Esophagus muscularis mucosa (tissue), 4 donors: ENCODE measurements at regions not wholly inside any gene's neighbourhood (a gene's known extent, or its start where the extent isn't known, plus 50 kb on each side); places are given as distances from the start of the nearest gene placed in this dataset.

Source experiments
- DNase-seq: peaks from one replicate; pipeline ENCODE4 v3.0.0-alpha.2; 2017; ENCODE audit errors: extremely low spot score
- H3K27ac ChIP-seq, 4 donors: fragments of 200-600 bp; sonication (generic); replicated peaks in 1 of 4; 1 replicate in 3 of 4; 2 replicates in 1 of 4; pipeline ENCODE4 v1.5.1; 2016 to 2019; ENCODE audit warnings: mild to moderate bottlenecking in 1 of 4
- H3K27me3 ChIP-seq, 4 donors: fragments of 200-600 bp; sonication (generic); one replicate each; pipeline versions ENCODE4 v1.5.1 to v1.6.0; 2016 to 2019
- H3K36me3 ChIP-seq, 4 donors: fragments of 200-600 bp; sonication (generic); one replicate each; pipeline ENCODE4 v1.5.1; 2016 to 2019
- H3K4me1 ChIP-seq, 4 donors: fragments of 200-600 bp; sonication (generic); one replicate each; pipeline ENCODE4 v1.5.1; 2016 to 2019
- H3K4me3 ChIP-seq, 4 donors: fragments of 200-600 bp; sonication (generic); 1 replicate in 2 of 4; 2 replicates in 2 of 4; pipeline ENCODE4 v1.5.1; 2016 to 2019; ENCODE audit warnings: mild to moderate bottlenecking in 4 of 4, moderate library complexity in 1 of 4
- H3K9me3 ChIP-seq, 4 donors: fragments of 200-600 bp; sonication (generic); 1 replicate in 3 of 4; 2 replicates in 1 of 4; pipeline ENCODE4 v1.5.1; 2016 to 2019
- EP300 ChIP-seq: sonication (generic); formaldehyde crosslinking; IDR thresholded peaks from one replicate; pipeline ENCODE4 v1.6.1; 2017; ENCODE audit warnings: antibody characterized with exemption
- POLR2A ChIP-seq: fragments of 450-650 bp; IDR thresholded peaks from one replicate; pipeline ENCODE4 v1.6.1; 2017; ENCODE audit warnings: antibody characterized with exemption, moderate library complexity, mild to moderate bottlenecking, low read depth
- POLR2AphosphoS5 ChIP-seq, 2 donors: sonication (generic); formaldehyde crosslinking; IDR thresholded peaks; one replicate each; pipeline ENCODE4 v1.6.1; 2017; ENCODE audit warnings: antibody characterized with exemption in 2 of 2
- WGBS: methylation state at CpG from one replicate; pipeline ENCODE4 v1.1.5; 2018; 5-methylcytosine and 5-hydroxymethylcytosine counted together
- intact Hi-C: fragments of 100-400 bp; cut with DNase I; formaldehyde crosslinking; loops from one replicate; pipeline ENCODE4 v1.15.1; 2023
- TF ChIP-seq, protein P1 (sequence below), 3 experiments: fragments of 200-600 bp in 2 of 3; fragments of 450-650 bp in 1 of 3; sonication (generic) in 2 of 3; IDR thresholded peaks; one replicate each; pipeline ENCODE4 v1.5.1; 2017 to 2019; ENCODE audit warnings: antibody characterized with exemption in 3 of 3, mild to moderate bottlenecking in 2 of 3, moderate library complexity in 1 of 3

DNA sequence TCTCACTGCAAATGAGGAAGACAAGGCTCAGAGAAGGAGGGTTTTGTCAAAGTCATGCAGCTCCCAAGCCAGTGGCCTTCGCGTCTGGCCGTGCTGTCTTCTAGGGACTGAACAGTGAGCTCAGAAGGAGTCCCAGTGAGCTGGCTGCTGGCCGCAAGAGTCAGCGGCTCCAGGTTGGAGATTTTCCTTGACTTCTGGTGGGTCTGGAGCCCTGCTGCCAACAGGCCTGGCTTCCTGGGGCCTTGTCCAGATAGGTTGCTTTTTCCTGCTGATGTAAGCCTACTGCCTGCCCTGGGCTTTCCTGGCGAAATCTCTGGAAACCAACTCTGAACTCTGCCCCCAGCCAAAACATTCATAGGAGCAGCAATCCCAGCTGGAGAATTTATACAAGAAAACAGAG is 272.7 kb upstream of the CADM1 start:
- H3K27me3 ChIP-seq = no peaks in the 10 kb centered on the region
- DNase-seq = no peak
- no peaks in the 10 kb centered on the region for H3K4me1 ChIP-seq
- WGBS = 80% methylated on average over 1 of the region's 6 CpGs
- intact Hi-C loops = no loop called here
- TF ChIP-seq POLR2AphosphoS5 (IDR thresholded peaks at IDR 0.05) = no peak
- TF ChIP-seq EP300 = no peak
- TF ChIP-seq POLR2A = no peak
- TF ChIP-seq, protein P1, sequence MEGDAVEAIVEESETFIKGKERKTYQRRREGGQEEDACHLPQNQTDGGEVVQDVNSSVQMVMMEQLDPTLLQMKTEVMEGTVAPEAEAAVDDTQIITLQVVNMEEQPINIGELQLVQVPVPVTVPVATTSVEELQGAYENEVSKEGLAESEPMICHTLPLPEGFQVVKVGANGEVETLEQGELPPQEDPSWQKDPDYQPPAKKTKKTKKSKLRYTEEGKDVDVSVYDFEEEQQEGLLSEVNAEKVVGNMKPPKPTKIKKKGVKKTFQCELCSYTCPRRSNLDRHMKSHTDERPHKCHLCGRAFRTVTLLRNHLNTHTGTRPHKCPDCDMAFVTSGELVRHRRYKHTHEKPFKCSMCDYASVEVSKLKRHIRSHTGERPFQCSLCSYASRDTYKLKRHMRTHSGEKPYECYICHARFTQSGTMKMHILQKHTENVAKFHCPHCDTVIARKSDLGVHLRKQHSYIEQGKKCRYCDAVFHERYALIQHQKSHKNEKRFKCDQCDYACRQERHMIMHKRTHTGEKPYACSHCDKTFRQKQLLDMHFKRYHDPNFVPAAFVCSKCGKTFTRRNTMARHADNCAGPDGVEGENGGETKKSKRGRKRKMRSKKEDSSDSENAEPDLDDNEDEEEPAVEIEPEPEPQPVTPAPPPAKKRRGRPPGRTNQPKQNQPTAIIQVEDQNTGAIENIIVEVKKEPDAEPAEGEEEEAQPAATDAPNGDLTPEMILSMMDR (IDR thresholded peaks at IDR 0.05) = no peak
- H3K27ac ChIP-seq = no peak overlapping the region
- no peaks in the 10 kb centered on the region for H3K36me3 ChIP-seq
- H3K4me3 ChIP-seq = no peak overlapping the region
- H3K9me3 ChIP-seq = no peaks in the 10 kb centered on the region

DNA sequence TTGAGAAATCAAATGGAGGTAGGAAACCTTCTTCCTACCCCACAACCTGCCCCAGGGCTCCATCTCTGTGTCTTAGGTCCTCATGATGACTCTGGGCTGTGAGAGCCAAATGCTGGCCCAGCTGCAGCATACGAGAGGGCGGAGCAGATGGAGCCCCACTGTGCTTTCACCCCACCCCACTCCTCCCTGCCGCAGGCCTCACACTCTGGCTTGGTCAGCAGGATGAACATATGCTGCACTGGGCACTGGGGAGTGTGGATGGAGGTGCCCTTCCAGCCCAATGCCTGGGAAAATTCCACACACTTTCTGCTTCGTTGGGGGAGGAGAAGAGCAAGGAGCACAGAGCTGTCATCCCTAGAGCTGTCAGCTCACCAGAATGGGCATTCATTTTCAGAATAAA is 271.6 kb upstream of the CADM1 start:
- DNase-seq = no peak
- no peaks in the 10 kb centered on the region for H3K4me1 ChIP-seq
- no peaks in the 10 kb centered on the region for H3K27me3 ChIP-seq
- H3K9me3 ChIP-seq = no peaks in the 10 kb centered on the region
- intact Hi-C loops = no loop called here
- 86% methylated on average over 4 of the region's 4 CpGs for WGBS
- H3K36me3 ChIP-seq = no peaks in the 10 kb centered on the region
- no peak overlapping the region for H3K27ac ChIP-seq
- no peak for TF ChIP-seq POLR2A
- no peak for TF ChIP-seq EP300
- TF ChIP-seq, protein P1 (IDR thresholded peaks at IDR 0.05) = no peak
- no peak for TF ChIP-seq POLR2AphosphoS5 (IDR thresholded peaks at IDR 0.05)
- H3K4me3 ChIP-seq = no peak overlapping the region

- no peaks in the 10 kb centered on the region for H3K9me3 ChIP-seq
- H3K27me3 ChIP-seq = no peaks in the 10 kb centered on the region
- H3K4me1 ChIP-seq = no peaks in the 10 kb centered on the region
- intact Hi-C loops = no loop called here
- no peak overlapping the region for H3K4me3 ChIP-seq
- H3K36me3 ChIP-seq = no peaks in the 10 kb centered on the region
- no peak for DNase-seq
- TF ChIP-seq, protein P1 (IDR thresholded peaks at IDR 0.05) = no peak
- TF ChIP-seq POLR2AphosphoS5 (IDR thresholded peaks at IDR 0.05) (no peak), EP300 (no peak), POLR2A (no peak)
- no peak overlapping the region for H3K27ac ChIP-seq
- WGBS = 93% methylated on average over 7 of the region's 7 CpGs
Observed at GRCh38 chr11:115774756-115775155, 270.5 kb upstream of the CADM1 start.

DNA sequence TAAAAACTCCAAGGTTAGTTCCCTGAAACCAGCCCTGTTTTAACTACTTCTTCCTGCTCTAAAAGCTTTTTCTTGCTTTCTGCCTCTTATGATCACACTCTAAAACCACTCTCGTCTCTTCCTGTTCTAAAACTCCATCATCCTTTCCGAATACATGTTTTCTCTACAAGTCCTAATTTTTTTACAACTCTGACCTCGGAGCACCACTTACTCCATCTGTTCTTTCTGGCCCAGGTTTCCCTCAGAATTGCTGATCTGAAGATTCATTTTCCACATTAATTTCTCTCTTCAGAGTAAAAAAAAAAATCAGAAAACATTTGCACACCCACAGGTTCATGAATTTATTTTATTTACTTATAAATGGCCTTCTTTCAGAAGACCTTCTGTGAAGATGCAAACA is 265.7 kb upstream of the CADM1 start:
- 83% methylated on average over 3 of the region's 3 CpGs for WGBS
- Histone ChIP-seq H3K36me3 (no peaks in the 10 kb centered on the region), H3K27ac (no peak overlapping the region), H3K27me3 (no peaks in the 10 kb centered on the region), H3K4me1 (no peaks in the 10 kb centered on the region), H3K9me3 (no peaks in the 10 kb centered on the region), H3K4me3 (no peak overlapping the region)
- DNase-seq = no peak
- intact Hi-C loops = no loop called here
- TF ChIP-seq POLR2AphosphoS5 (IDR thresholded peaks at IDR 0.05) = no peak
- TF ChIP-seq, protein P1 (IDR thresholded peaks at IDR 0.05) = no peak
- no peak for TF ChIP-seq POLR2A
- TF ChIP-seq EP300 = no peak

DNA sequence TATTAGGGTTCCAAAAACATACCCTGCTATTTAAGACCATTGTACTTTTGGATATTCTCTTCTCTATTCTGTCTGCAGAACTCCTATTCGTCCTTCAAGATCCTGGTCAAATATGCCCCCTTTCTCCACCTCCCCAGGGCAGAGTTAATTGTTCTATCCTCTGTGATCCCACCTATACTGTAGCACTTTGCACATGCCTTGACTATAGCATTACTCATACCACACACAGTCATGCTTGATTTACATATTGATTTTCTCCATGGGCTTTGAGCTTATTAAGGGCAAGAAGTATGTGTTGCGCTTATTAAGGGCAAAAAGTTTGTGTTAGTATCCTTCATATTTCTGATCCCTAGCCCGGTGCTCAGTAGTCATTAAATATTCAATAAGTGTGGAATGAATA is 263.7 kb upstream of the CADM1 start:
- Histone ChIP-seq H3K27ac (no peak overlapping the region), H3K9me3 (no peaks in the 10 kb centered on the region), H3K4me3 (no peak overlapping the region), H3K36me3 (no peaks in the 10 kb centered on the region), H3K4me1 (no peaks in the 10 kb centered on the region), H3K27me3 (no peaks in the 10 kb centered on the region)
- TF ChIP-seq EP300 = no peak
- 88% methylated on average over 3 of the region's 3 CpGs for WGBS
- DNase-seq = no peak
- intact Hi-C loops = no loop called here
